ENCODE measurements at regions not wholly inside any gene's neighbourhood (a gene's known extent, or its start where the extent isn't known, plus 50 kb on each side); places are given as distances from the start of the nearest gene placed in this dataset.

- no peak overlapping the region for H2AFZ ChIP-seq
- no peak overlapping the region for H3K4me3 Mint-ChIP-seq
- H3K27ac Mint-ChIP-seq = peak overlapping the region; percentile 51; the same call in 1 of the 2 replicates
- H3K4me1 ChIP-seq (ENCODE audit: insufficient read depth) = no peaks in the 10 kb centered on the region
- H3K36me3 Mint-ChIP-seq (ENCODE audit: low read depth) = peaks cover 17% of the 10 kb centered on the region; the same call in 2 of the 3 replicates
- ATAC-seq (no peak), DNase-seq (ENCODE audit: low spot score) (no peak)
- H3K27me3 Mint-ChIP-seq (ENCODE audit: insufficient read depth, low read depth, poor library complexity) = no peaks in the 10 kb centered on the region
- H3K4me1 Mint-ChIP-seq = no peaks in the 10 kb centered on the region
- no peaks in the 10 kb centered on the region for H3F3A ChIP-seq (replicated peaks; ENCODE audit: low read depth)
- H3K4me3 ChIP-seq = no peak overlapping the region
- H3K27ac ChIP-seq (ENCODE audit: low read depth) = 0 out of 2 replicates have a peak overlapping the region, but pooled peaks have one; percentile 33
- no peaks in the 10 kb centered on the region for H4K20me1 ChIP-seq (replicated peaks; ENCODE audit: insufficient read depth)
- H3K4me2 ChIP-seq = no peak overlapping the region
- no peaks in the 10 kb centered on the region for H3K79me2 ChIP-seq (replicated peaks; ENCODE audit: insufficient read depth)
- H3K9me2 ChIP-seq (ENCODE audit: insufficient read depth) = 0 out of 2 replicates have a peak, but pooled peaks cover 3% of the 10 kb centered on the region
- TF ChIP-seq POLR2AphosphoS5 (IDR thresholded peaks at IDR 0.05; ENCODE audit: low read depth) = no peak
- TF ChIP-seq STAT1 (IDR thresholded peaks at IDR 0.05; ENCODE audit: unreplicated experiment) = no peak
- TF ChIP-seq JUNB (IDR thresholded peaks at IDR 0.05; ENCODE audit: unreplicated experiment) = no peak
- no peak for TF ChIP-seq ZNF331 (CRISPR knock-in tag; IDR thresholded peaks at IDR 0.05; ENCODE audit: low read depth)
- no peak for TF ChIP-seq NANOG (IDR thresholded peaks at IDR 0.05; ENCODE audit: borderline replicate concordance)
- TF ChIP-seq ZNF462 (CRISPR knock-in tag; IDR thresholded peaks at IDR 0.05) = no peak
- no peak for TF ChIP-seq ETS1 (IDR thresholded peaks at IDR 0.05)
- no peak for TF ChIP-seq EZH2 (IDR thresholded peaks at IDR 0.05; ENCODE audit: low read depth, unreplicated experiment)
- TF ChIP-seq, protein P1, sequence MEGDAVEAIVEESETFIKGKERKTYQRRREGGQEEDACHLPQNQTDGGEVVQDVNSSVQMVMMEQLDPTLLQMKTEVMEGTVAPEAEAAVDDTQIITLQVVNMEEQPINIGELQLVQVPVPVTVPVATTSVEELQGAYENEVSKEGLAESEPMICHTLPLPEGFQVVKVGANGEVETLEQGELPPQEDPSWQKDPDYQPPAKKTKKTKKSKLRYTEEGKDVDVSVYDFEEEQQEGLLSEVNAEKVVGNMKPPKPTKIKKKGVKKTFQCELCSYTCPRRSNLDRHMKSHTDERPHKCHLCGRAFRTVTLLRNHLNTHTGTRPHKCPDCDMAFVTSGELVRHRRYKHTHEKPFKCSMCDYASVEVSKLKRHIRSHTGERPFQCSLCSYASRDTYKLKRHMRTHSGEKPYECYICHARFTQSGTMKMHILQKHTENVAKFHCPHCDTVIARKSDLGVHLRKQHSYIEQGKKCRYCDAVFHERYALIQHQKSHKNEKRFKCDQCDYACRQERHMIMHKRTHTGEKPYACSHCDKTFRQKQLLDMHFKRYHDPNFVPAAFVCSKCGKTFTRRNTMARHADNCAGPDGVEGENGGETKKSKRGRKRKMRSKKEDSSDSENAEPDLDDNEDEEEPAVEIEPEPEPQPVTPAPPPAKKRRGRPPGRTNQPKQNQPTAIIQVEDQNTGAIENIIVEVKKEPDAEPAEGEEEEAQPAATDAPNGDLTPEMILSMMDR (conservative IDR thresholded peaks at IDR 0.05; ENCODE audit: low read depth in 2 of 2) = no peak
- TF ChIP-seq, protein P2, sequence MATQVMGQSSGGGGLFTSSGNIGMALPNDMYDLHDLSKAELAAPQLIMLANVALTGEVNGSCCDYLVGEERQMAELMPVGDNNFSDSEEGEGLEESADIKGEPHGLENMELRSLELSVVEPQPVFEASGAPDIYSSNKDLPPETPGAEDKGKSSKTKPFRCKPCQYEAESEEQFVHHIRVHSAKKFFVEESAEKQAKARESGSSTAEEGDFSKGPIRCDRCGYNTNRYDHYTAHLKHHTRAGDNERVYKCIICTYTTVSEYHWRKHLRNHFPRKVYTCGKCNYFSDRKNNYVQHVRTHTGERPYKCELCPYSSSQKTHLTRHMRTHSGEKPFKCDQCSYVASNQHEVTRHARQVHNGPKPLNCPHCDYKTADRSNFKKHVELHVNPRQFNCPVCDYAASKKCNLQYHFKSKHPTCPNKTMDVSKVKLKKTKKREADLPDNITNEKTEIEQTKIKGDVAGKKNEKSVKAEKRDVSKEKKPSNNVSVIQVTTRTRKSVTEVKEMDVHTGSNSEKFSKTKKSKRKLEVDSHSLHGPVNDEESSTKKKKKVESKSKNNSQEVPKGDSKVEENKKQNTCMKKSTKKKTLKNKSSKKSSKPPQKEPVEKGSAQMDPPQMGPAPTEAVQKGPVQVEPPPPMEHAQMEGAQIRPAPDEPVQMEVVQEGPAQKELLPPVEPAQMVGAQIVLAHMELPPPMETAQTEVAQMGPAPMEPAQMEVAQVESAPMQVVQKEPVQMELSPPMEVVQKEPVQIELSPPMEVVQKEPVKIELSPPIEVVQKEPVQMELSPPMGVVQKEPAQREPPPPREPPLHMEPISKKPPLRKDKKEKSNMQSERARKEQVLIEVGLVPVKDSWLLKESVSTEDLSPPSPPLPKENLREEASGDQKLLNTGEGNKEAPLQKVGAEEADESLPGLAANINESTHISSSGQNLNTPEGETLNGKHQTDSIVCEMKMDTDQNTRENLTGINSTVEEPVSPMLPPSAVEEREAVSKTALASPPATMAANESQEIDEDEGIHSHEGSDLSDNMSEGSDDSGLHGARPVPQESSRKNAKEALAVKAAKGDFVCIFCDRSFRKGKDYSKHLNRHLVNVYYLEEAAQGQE (IDR thresholded peaks at IDR 0.05; ENCODE audit: unreplicated experiment) = no peak
- no peak for TF ChIP-seq EZH2phosphoT487 (IDR thresholded peaks at IDR 0.05; ENCODE audit: unreplicated experiment)
- TF ChIP-seq CREB1 (CRISPR knock-in tag; IDR thresholded peaks at IDR 0.05; ENCODE audit: low read depth) = no peak
- no peak for TF ChIP-seq ZNF114 (CRISPR knock-in tag; IDR thresholded peaks at IDR 0.05)
- H3K27me3 ChIP-seq (ENCODE audit: insufficient read depth) = no peaks in the 10 kb centered on the region
- H3K36me3 ChIP-seq (ENCODE audit: insufficient read depth) = no peaks in the 10 kb centered on the region
- peaks cover 18% of the 10 kb centered on the region for H3K9me3 Mint-ChIP-seq
Observed at GRCh38 chr2:187815113-187815512, 260.9 kb upstream of the TFPI start.
